ENCODE measurements at regions not wholly inside any gene's neighbourhood (a gene's known extent, or its start where the extent isn't known, plus 50 kb on each side); places are given as distances from the start of the nearest gene placed in this dataset.
"Not testable (repeated sequence)": the region's sequence is repeated elsewhere in the genome, so short reads cannot be mapped to it uniquely, and the experiment has no call there.

- no peaks in the 10 kb centered on the region for H3F3A ChIP-seq (ENCODE audit: low read length, unreplicated experiment)
- no peak overlapping the region for H3K9ac ChIP-seq (ENCODE audit: low read length)
- no TSS peak for BruUV-seq (replicated peaks)
- no peak overlapping the region for H3K27ac ChIP-seq (ENCODE audit: low read length)
- no peaks in the 10 kb centered on the region for H3K27me3 ChIP-seq (ENCODE audit: low read length)
- no peaks in the 10 kb centered on the region for H3K9me2 ChIP-seq (replicated peaks; ENCODE audit: low read length)
- H3K4me2 ChIP-seq (ENCODE audit: low read length) = no peak overlapping the region
- DNase-seq (no peak), ATAC-seq (no peak)
- no peaks in the 10 kb centered on the region for H3K9me3 ChIP-seq (ENCODE audit: low read length)
- H4K20me1 ChIP-seq (ENCODE audit: low read length) = no peaks in the 10 kb centered on the region
- ChIA-PET CTCF (no interaction called here), POLR2A (ENCODE audit: unreplicated experiment) (no interaction called here)
- no peaks in the 10 kb centered on the region for H3K79me2 ChIP-seq (ENCODE audit: low read length)
- no peak overlapping the region for H3K4me3 ChIP-seq (ENCODE audit: low read length)
- intact Hi-C loops (cut with micrococcal nuclease) = no loop called here
- H2AFZ ChIP-seq (ENCODE audit: low read length) = no peak overlapping the region
- no peaks in the 10 kb centered on the region for H3K36me3 ChIP-seq (ENCODE audit: low read depth, low read length)
- TF ChIP-seq EZH2 (IDR thresholded peaks at IDR 0.05; ENCODE audit: low read length, unreplicated experiment) (no peak), EZH2phosphoT487 (IDR thresholded peaks at IDR 0.05; ENCODE audit: borderline replicate concordance, low read length) (no peak)
- TF ChIP-seq, protein P1, sequence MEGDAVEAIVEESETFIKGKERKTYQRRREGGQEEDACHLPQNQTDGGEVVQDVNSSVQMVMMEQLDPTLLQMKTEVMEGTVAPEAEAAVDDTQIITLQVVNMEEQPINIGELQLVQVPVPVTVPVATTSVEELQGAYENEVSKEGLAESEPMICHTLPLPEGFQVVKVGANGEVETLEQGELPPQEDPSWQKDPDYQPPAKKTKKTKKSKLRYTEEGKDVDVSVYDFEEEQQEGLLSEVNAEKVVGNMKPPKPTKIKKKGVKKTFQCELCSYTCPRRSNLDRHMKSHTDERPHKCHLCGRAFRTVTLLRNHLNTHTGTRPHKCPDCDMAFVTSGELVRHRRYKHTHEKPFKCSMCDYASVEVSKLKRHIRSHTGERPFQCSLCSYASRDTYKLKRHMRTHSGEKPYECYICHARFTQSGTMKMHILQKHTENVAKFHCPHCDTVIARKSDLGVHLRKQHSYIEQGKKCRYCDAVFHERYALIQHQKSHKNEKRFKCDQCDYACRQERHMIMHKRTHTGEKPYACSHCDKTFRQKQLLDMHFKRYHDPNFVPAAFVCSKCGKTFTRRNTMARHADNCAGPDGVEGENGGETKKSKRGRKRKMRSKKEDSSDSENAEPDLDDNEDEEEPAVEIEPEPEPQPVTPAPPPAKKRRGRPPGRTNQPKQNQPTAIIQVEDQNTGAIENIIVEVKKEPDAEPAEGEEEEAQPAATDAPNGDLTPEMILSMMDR (conservative IDR thresholded peaks at IDR 0.05; ENCODE audit: low read depth, low read length) = no peak
- H3K4me1 ChIP-seq (ENCODE audit: insufficient read depth, low read length) = no peaks in the 10 kb centered on the region
Measured at GRCh38 chr7:66474441-66474840, 154.2 kb upstream of the KCTD7 start.

GRCh38 chr7:66476056-66476455, 152.6 kb upstream of the KCTD7 start:
- H3K9me3 ChIP-seq (ENCODE audit: low read length); H3K4me3 ChIP-seq (ENCODE audit: low read length); H3K27me3 ChIP-seq (ENCODE audit: low read length); H2AFZ ChIP-seq (ENCODE audit: low read length); H3K4me2 ChIP-seq (ENCODE audit: low read length); H3F3A ChIP-seq (ENCODE audit: low read length, unreplicated experiment); H3K79me2 ChIP-seq (ENCODE audit: low read length); H3K9ac ChIP-seq (ENCODE audit: low read length); H4K20me1 ChIP-seq (ENCODE audit: low read length); H3K4me1 ChIP-seq (ENCODE audit: insufficient read depth, low read length); BruUV-seq (replicated peaks); H3K9me2 ChIP-seq (replicated peaks; ENCODE audit: low read length); H3K27ac ChIP-seq (ENCODE audit: low read length); DNase-seq; POLR2A ChIA-PET (ENCODE audit: unreplicated experiment); H3K36me3 ChIP-seq (ENCODE audit: low read depth, low read length); intact Hi-C loops (cut with micrococcal nuclease): not testable (repeated sequence)
- ATAC-seq = peak; percentile 90
- CTCF ChIA-PET = interaction anchor here (0.6 kb wide), 1 partner anchor 14 kb away, joined by 9 read pairs; no protein-coding TSS in a partner anchor

DNA sequence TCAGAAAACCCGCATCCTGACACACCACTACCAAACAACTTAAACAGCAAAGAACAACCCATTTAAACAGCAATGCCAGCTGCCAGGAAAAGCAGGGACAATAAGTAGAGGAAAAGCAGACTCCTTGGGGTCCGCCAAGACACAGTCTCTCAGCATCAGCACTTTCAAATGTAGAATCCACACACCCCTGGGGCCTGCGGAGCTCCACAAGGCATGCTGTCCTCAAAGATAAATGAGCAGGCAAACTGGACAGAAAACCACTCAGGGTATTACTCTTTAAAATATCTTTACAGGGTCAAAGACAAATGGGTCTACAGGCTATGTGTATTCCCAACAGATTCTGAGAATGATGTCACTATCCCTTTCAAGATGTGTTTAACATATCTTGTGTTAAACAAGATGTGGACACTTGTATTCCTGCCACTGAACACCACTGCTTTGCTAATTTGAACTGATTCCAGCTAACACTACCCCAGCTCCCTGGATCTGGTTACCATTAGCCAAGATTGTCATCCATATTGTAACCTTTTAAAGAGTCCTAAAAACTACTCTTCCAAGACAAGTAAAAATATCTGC, 150.8 kb upstream of the KCTD7 start:
- BruUV-seq (replicated peaks); POLR2A ChIA-PET (ENCODE audit: unreplicated experiment); H2AFZ ChIP-seq (ENCODE audit: low read length); H3F3A ChIP-seq (ENCODE audit: low read length, unreplicated experiment); H3K9me2 ChIP-seq (replicated peaks; ENCODE audit: low read length); intact Hi-C loops (cut with micrococcal nuclease); H4K20me1 ChIP-seq (ENCODE audit: low read length); H3K27me3 ChIP-seq (ENCODE audit: low read length); H3K36me3 ChIP-seq (ENCODE audit: low read depth, low read length); H3K9ac ChIP-seq (ENCODE audit: low read length); H3K4me1 ChIP-seq (ENCODE audit: insufficient read depth, low read length); H3K79me2 ChIP-seq (ENCODE audit: low read length); CTCF ChIA-PET; DNase-seq; H3K4me3 ChIP-seq (ENCODE audit: low read length); H3K27ac ChIP-seq (ENCODE audit: low read length); H3K9me3 ChIP-seq (ENCODE audit: low read length); H3K4me2 ChIP-seq (ENCODE audit: low read length); ATAC-seq: not testable (repeated sequence)

GRCh38 chr7:66481229-66481628, 147.5 kb upstream of the KCTD7 start:
- H3K4me1 ChIP-seq (ENCODE audit: insufficient read depth, low read length); H3K9me2 ChIP-seq (replicated peaks; ENCODE audit: low read length); H3K4me3 ChIP-seq (ENCODE audit: low read length); CTCF ChIA-PET; H3K4me2 ChIP-seq (ENCODE audit: low read length); POLR2A ChIA-PET (ENCODE audit: unreplicated experiment); H3F3A ChIP-seq (ENCODE audit: low read length, unreplicated experiment); H3K9ac ChIP-seq (ENCODE audit: low read length); H2AFZ ChIP-seq (ENCODE audit: low read length); H3K36me3 ChIP-seq (ENCODE audit: low read depth, low read length); intact Hi-C loops (cut with micrococcal nuclease); DNase-seq; H4K20me1 ChIP-seq (ENCODE audit: low read length); ATAC-seq; BruUV-seq (replicated peaks); H3K27ac ChIP-seq (ENCODE audit: low read length); H3K27me3 ChIP-seq (ENCODE audit: low read length); H3K9me3 ChIP-seq (ENCODE audit: low read length); H3K79me2 ChIP-seq (ENCODE audit: low read length): not testable (repeated sequence)

DNA sequence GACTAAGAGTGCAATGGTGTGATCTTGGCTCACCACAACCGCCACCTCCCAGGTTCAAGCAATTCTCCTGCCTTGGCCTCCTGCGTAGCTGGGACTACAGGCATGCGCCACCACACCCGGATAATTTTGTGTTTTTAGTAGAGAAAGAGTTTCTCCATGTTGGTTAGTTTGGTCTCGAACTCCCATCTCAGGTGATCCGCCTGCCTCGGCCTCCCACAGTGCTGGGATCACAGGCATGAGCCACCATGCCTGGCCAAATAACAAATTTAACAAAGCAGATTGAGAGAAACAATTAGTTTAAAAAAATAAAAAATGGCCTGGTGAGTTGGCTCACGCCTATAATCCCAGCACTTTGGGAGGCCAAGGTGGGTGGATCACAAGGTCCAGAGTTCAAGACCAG, 139.6 kb upstream of the KCTD7 start:
- H3K4me3 ChIP-seq (ENCODE audit: low read length); ATAC-seq; POLR2A ChIA-PET (ENCODE audit: unreplicated experiment); H3K4me1 ChIP-seq (ENCODE audit: insufficient read depth, low read length); H3F3A ChIP-seq (ENCODE audit: low read length, unreplicated experiment); BruUV-seq (replicated peaks); H3K9me3 ChIP-seq (ENCODE audit: low read length); H3K4me2 ChIP-seq (ENCODE audit: low read length); H3K9ac ChIP-seq (ENCODE audit: low read length); DNase-seq; H3K36me3 ChIP-seq (ENCODE audit: low read depth, low read length); H3K27me3 ChIP-seq (ENCODE audit: low read length); intact Hi-C loops (cut with micrococcal nuclease); H4K20me1 ChIP-seq (ENCODE audit: low read length); H3K27ac ChIP-seq (ENCODE audit: low read length); H2AFZ ChIP-seq (ENCODE audit: low read length); H3K9me2 ChIP-seq (replicated peaks; ENCODE audit: low read length); H3K79me2 ChIP-seq (ENCODE audit: low read length); CTCF ChIA-PET: not testable (repeated sequence)

GRCh38 chr7:66489741-66490140, 138.9 kb upstream of the KCTD7 start:
- POLR2A ChIA-PET (ENCODE audit: unreplicated experiment); H2AFZ ChIP-seq (ENCODE audit: low read length): not testable (repeated sequence)

More at GRCh38 chr7:66489741-66490140, 138.9 kb upstream of the KCTD7 start:
- H3K4me2 ChIP-seq (ENCODE audit: low read length); H3K9me2 ChIP-seq (replicated peaks; ENCODE audit: low read length); H3K27me3 ChIP-seq (ENCODE audit: low read length); ATAC-seq; H3K36me3 ChIP-seq (ENCODE audit: low read depth, low read length); H3K9ac ChIP-seq (ENCODE audit: low read length); CTCF ChIA-PET; BruUV-seq (replicated peaks); H3K27ac ChIP-seq (ENCODE audit: low read length); H3K79me2 ChIP-seq (ENCODE audit: low read length); DNase-seq; H3K4me3 ChIP-seq (ENCODE audit: low read length); H4K20me1 ChIP-seq (ENCODE audit: low read length); H3K9me3 ChIP-seq (ENCODE audit: low read length); H3K4me1 ChIP-seq (ENCODE audit: insufficient read depth, low read length); H3F3A ChIP-seq (ENCODE audit: low read length, unreplicated experiment): not testable (repeated sequence)
- intact Hi-C loops (cut with micrococcal nuclease) = loop anchor here (10.0 kb wide), 1 partner anchor 75 kb away; no protein-coding TSS in a partner anchor
